H1 (cell line): ENCODE measurements at regions not wholly inside any gene's neighbourhood (a gene's known extent, or its start where the extent isn't known, plus 50 kb on each side); places are given as distances from the start of the nearest gene placed in this dataset.

Experiments
- CTCF ChIA-PET: fragments of 300-600 bp; sonication (Branson Sonifier 250); formaldehyde crosslinking; loops from one replicate; lab custom pipeline; 2021; ENCODE audit not compliant: partially characterized antibody; lab: Charles Lee
- POLR2A ChIA-PET: fragments of 300-600 bp; sonication (Branson Sonifier 250); formaldehyde crosslinking; loops from one replicate; lab custom pipeline; 2021; ENCODE audit warnings: inconsistent platforms; ENCODE audit not compliant: partially characterized antibody; lab: Charles Lee
- DNase-seq, 2 experiments: peaks; one replicate each; pipeline versions ENCODE4 v3.0.0 to v3.0.0-alpha.2; 2010 to 2022; ENCODE audit warnings: low spot score in 2 of 2, low read depth in 1 of 2, mixed read lengths in 1 of 2
- FAIRE-seq: peaks from 2 replicates; lab custom pipeline; 2011; peaks lifted over from hg19 to GRCh38; lab: Jason Lieb, UNC
- H2AFZ ChIP-seq: 2 replicates; pipeline ENCODE4 v1.8.1; 2012; ENCODE audit warnings: low read length, inconsistent platforms
- H2AK5ac ChIP-seq: 2 replicates; pipeline ENCODE4 v1.6.1; 2013; ENCODE audit warnings: low read depth, low read length
- H2BK120ac ChIP-seq: replicated peaks from 2 replicates; pipeline ENCODE3; 2013; ENCODE audit warnings: low read depth, low read length, inconsistent platforms
- H2BK12ac ChIP-seq: 2 replicates; pipeline ENCODE4 v1.6.1; 2013; ENCODE audit warnings: low read depth, low read length
- H2BK15ac ChIP-seq: 2 replicates; pipeline ENCODE4 v1.6.1; 2013; ENCODE audit warnings: low read length
- H2BK20ac ChIP-seq: 2 replicates; pipeline ENCODE4 v1.6.1; 2013; ENCODE audit warnings: low read length
- H2BK5ac ChIP-seq: 2 replicates; pipeline ENCODE4 v1.6.1; 2013; ENCODE audit warnings: low read depth, low read length
- H3K14ac ChIP-seq: 2 replicates; pipeline ENCODE4 v1.6.1; 2013; ENCODE audit warnings: inconsistent platforms; ENCODE audit not compliant: insufficient read length
- H3K18ac ChIP-seq: 2 replicates; pipeline ENCODE4 v1.6.1; 2013; ENCODE audit warnings: low read length; ENCODE audit errors: extremely low read depth
- H3K23ac ChIP-seq: 2 replicates; pipeline ENCODE4 v1.6.1; 2013; ENCODE audit warnings: inconsistent platforms; ENCODE audit not compliant: insufficient read length
- H3K23me2 ChIP-seq: 2 replicates; pipeline ENCODE4 v1.6.1; 2013; ENCODE audit warnings: low read depth, low read length
- H3K27ac ChIP-seq: 2 replicates; pipeline ENCODE4 v1.6.1; 2011; ENCODE audit warnings: low read depth, low read length, inconsistent platforms
- H3K27me3 ChIP-seq, 4 experiments: replicated peaks in 1 of 4; 1 replicate in 1 of 4; 2 replicates in 3 of 4; pipeline versions ENCODE4 v1.6.1 to v1.8.1; 2011 to 2013; ENCODE audit warnings: low read length in 3 of 4, mild to moderate bottlenecking in 3 of 4, inconsistent platforms in 2 of 4, mixed read lengths in 2 of 4, moderate library complexity in 1 of 4; ENCODE audit not compliant: control insufficient read depth in 3 of 4, insufficient read depth in 3 of 4; ENCODE audit errors: extremely low read depth in 1 of 4
- H3K36me3 ChIP-seq, 4 experiments: 2 replicates each; pipeline versions ENCODE4 v1.6.1 to v1.8.1; 2011 to 2013; ENCODE audit warnings: mild to moderate bottlenecking in 4 of 4, low read length in 3 of 4, moderate library complexity in 2 of 4, control low read depth in 1 of 4, inconsistent platforms in 1 of 4; ENCODE audit not compliant: insufficient read depth in 4 of 4, control insufficient read depth in 2 of 4
- H3K4ac ChIP-seq: replicated peaks from 2 replicates; pipeline ENCODE3; 2013; ENCODE audit warnings: low read length, low read depth, mixed read lengths, inconsistent platforms; ENCODE audit not compliant: insufficient read length
- H3K4me1 ChIP-seq, 4 experiments: replicated peaks in 1 of 4; 1 replicate in 1 of 4; 2 replicates in 3 of 4; pipeline versions ENCODE4 v1.6.1 to v1.8.1; 2011 to 2013; ENCODE audit warnings: low read length in 3 of 4, inconsistent platforms in 2 of 4, mixed read lengths in 1 of 4; ENCODE audit not compliant: insufficient read depth in 4 of 4, control insufficient read depth in 3 of 4
- H3K4me2 ChIP-seq, 2 experiments: 2 replicates each; pipeline versions ENCODE4 v1.6.1 to v1.8.1; 2011 to 2013; ENCODE audit warnings: low read depth in 2 of 2, low read length in 2 of 2, control low read depth in 1 of 2, inconsistent platforms in 1 of 2, mild to moderate bottlenecking in 1 of 2; ENCODE audit not compliant: insufficient read depth in 1 of 2
- H3K4me3 ChIP-seq, 4 experiments: fragments of 200-600, 300-600 bp in 1 of 4; sonication (generic), shearing (Covaris generic), sonication (Bioruptor Twin) in 1 of 4; 2 replicates each; pipeline versions ENCODE4 v1.5.1 to v1.8.1; 2011 to 2016; ENCODE audit warnings: low read length in 4 of 4, low read depth in 3 of 4, control low read depth in 2 of 4, inconsistent platforms in 2 of 4, mild to moderate bottlenecking in 2 of 4, mixed read lengths in 1 of 4, moderate library complexity in 1 of 4; ENCODE audit not compliant: insufficient read depth in 2 of 4; ENCODE audit errors: extremely low read depth in 1 of 4
- H3K56ac ChIP-seq: replicated peaks from 2 replicates; pipeline ENCODE3; 2013; ENCODE audit warnings: low read depth, mild to moderate bottlenecking, mixed read lengths, low read length, inconsistent platforms; ENCODE audit not compliant: insufficient read length
- H3K79me1 ChIP-seq: 2 replicates; pipeline ENCODE4 v1.6.1; 2013; ENCODE audit warnings: low read depth, low read length, control low read depth
- H3K79me2 ChIP-seq, 2 experiments: 2 replicates each; pipeline versions ENCODE4 v1.6.1 to v1.8.1; 2012 to 2013; ENCODE audit warnings: low read length in 2 of 2, mild to moderate bottlenecking in 2 of 2, inconsistent platforms in 1 of 2; ENCODE audit not compliant: insufficient read depth in 2 of 2, control insufficient read depth in 1 of 2
- H3K9ac ChIP-seq, 4 experiments: replicated peaks in 1 of 4; 1 replicate in 1 of 4; 2 replicates in 3 of 4; pipeline versions ENCODE4 v1.6.1 to v1.8.1; 2011 to 2013; ENCODE audit warnings: low read depth in 3 of 4, low read length in 3 of 4, control low read depth in 2 of 4, mild to moderate bottlenecking in 2 of 4, moderate library complexity in 2 of 4, inconsistent platforms in 1 of 4; ENCODE audit errors: extremely low read depth in 1 of 4
- H3K9me3 ChIP-seq, 2 experiments: 2 replicates each; pipeline versions ENCODE4 v1.6.1 to v1.8.1; 2012 to 2013; ENCODE audit warnings: mild to moderate bottlenecking in 2 of 2, moderate library complexity in 2 of 2, control low read depth in 1 of 2, inconsistent platforms in 1 of 2, low read depth in 1 of 2, low read length in 1 of 2, mixed read lengths in 1 of 2; ENCODE audit not compliant: insufficient read depth in 2 of 2
- H4K20me1 ChIP-seq, 2 experiments: replicated peaks in 1 of 2; 2 replicates each; pipeline versions ENCODE3 to v1.8.1; 2011 to 2013; ENCODE audit warnings: inconsistent platforms in 2 of 2, low read length in 2 of 2, mild to moderate bottlenecking in 1 of 2; ENCODE audit not compliant: insufficient read depth in 2 of 2, control insufficient read depth in 1 of 2
- H4K5ac ChIP-seq: 2 replicates; pipeline ENCODE4 v1.6.1; 2013; ENCODE audit warnings: low read length, low read depth, mixed read lengths, inconsistent platforms; ENCODE audit not compliant: insufficient read length
- H4K8ac ChIP-seq: 2 replicates; pipeline ENCODE4 v1.8.0; 2013; ENCODE audit warnings: mild to moderate bottlenecking, moderate library complexity, low read length, inconsistent platforms; ENCODE audit not compliant: insufficient read depth; ENCODE audit errors: extremely low read depth
- H4K91ac ChIP-seq: replicated peaks from 2 replicates; pipeline ENCODE3; 2013; ENCODE audit warnings: low read length, mixed read lengths, inconsistent platforms; ENCODE audit not compliant: insufficient read length
- ASH2L ChIP-seq: fragments of 200-600, 300-600 bp; sonication (generic); IDR thresholded peaks from one replicate; pipeline ENCODE4 v1.7.1; 2017; ENCODE audit warnings: low read length
- BACH1 ChIP-seq: IDR thresholded peaks from 2 replicates; pipeline ENCODE4 v1.6.1; 2012; ENCODE audit warnings: low read length, improper control_type of control experiment
- CEBPB ChIP-seq: IDR thresholded peaks from 2 replicates; pipeline ENCODE4 v1.6.1; 2012; ENCODE audit warnings: low read depth, low read length
- EGR1 ChIP-seq: IDR thresholded peaks from 2 replicates; pipeline ENCODE4 v1.6.1; 2011; ENCODE audit warnings: low read depth, low read length, borderline replicate concordance
- EP300 ChIP-seq, 2 experiments: IDR thresholded peaks; 1 replicate in 1 of 2; 2 replicates in 1 of 2; pipeline ENCODE4 v1.6.1; 2011 to 2012; ENCODE audit warnings: low read depth in 2 of 2, low read length in 2 of 2, mild to moderate bottlenecking in 2 of 2, borderline replicate concordance in 1 of 2, inconsistent platforms in 1 of 2, moderate library complexity in 1 of 2
- EZH2 ChIP-seq: fragments of 200-600 bp; sonication (generic); IDR thresholded peaks from 2 replicates; pipeline ENCODE4 v1.7.1; 2012; ENCODE audit warnings: low read depth, mild to moderate bottlenecking, moderate library complexity, low read length, inconsistent platforms; ENCODE audit not compliant: severe bottlenecking
- KDM4A ChIP-seq: IDR thresholded peaks from one replicate; pipeline ENCODE4 v1.7.1; 2012; ENCODE audit warnings: low read depth, mild to moderate bottlenecking, moderate library complexity, low read length, inconsistent platforms; ENCODE audit not compliant: severe bottlenecking
- RFX5 ChIP-seq: IDR thresholded peaks from 2 replicates; pipeline ENCODE4 v1.6.1; 2011; ENCODE audit warnings: low read depth, low read length, improper control_type of control experiment, borderline replicate concordance
- RNF2 ChIP-seq: fragments of 200-900, 300-1000 bp; sonication (generic); IDR thresholded peaks from 2 replicates; pipeline ENCODE4 v1.7.1; 2016; ENCODE audit warnings: borderline replicate concordance, low read depth, mild to moderate bottlenecking, antibody characterized with exemption, low read length; ENCODE audit not compliant: poor library complexity, severe bottlenecking; ENCODE audit errors: missing control alignments
- SAP30 ChIP-seq: fragments of 300-600 bp; sonication (generic); IDR thresholded peaks from 2 replicates; pipeline ENCODE4 v1.7.1; 2012; ENCODE audit warnings: low read length, moderate library complexity, mild to moderate bottlenecking, inconsistent platforms; ENCODE audit not compliant: insufficient read depth, insufficient replicate concordance
- SIRT6 ChIP-seq: IDR thresholded peaks from one replicate; pipeline ENCODE4 v1.7.1; 2012; ENCODE audit warnings: low read length, inconsistent platforms
- SP4 ChIP-seq: IDR thresholded peaks from 2 replicates; pipeline ENCODE4 v1.6.1; 2012; ENCODE audit warnings: low read length, inconsistent platforms
- SRF ChIP-seq: IDR thresholded peaks from 2 replicates; pipeline ENCODE4 v1.6.1; 2011; ENCODE audit warnings: mild to moderate bottlenecking, low read depth, low read length, moderate library complexity
- YY1 ChIP-seq: IDR thresholded peaks from 2 replicates; pipeline ENCODE4 v1.6.1; 2011; ENCODE audit warnings: low read depth, mild to moderate bottlenecking, low read length
- ZNF274 ChIP-seq: IDR thresholded peaks from 2 replicates; pipeline ENCODE4 v1.7.0; 2012; ENCODE audit warnings: low read length, borderline replicate concordance; ENCODE audit errors: extremely low read depth
- WGBS, 2 experiments: shearing (Covaris generic) in 1 of 2; methylation state at CpG; one replicate each; pipeline versions ENCODE4 v1.1.6 to v1.1.7; 2013 to 2015; ENCODE audit warnings: low lambda C conversion rate in 2 of 2, mixed read lengths in 2 of 2, inconsistent platforms in 1 of 2, low coverage in 1 of 2, missing lambda C conversion rate in 1 of 2; ENCODE audit not compliant: insufficient replicate concordance in 2 of 2, insufficient coverage in 1 of 2, insufficient read length in 1 of 2; ENCODE audit errors: extremely low coverage in 1 of 2, missing lambda C conversion rate in 1 of 2; 5-methylcytosine and 5-hydroxymethylcytosine counted together

DNA sequence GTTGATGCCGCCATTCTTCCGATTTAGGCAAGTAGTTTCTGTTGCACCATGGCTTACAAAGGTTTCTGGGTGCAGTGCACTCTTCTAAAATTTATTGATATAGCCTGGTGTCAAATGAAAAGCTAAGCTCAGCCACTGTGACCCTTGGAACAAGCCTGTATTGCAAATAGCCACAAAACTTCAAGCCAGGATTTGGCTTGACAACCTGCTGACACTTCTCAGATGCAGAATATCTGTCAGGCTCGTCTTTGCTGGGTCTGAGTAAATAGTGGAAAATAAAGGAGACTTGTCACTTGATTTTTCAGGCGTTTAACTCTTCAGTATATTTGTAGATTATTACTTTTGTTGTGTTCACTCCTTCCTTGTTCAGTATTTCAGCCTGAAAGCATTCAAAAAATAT lies 871.8 kb downstream of the OTOL1 start:
- DNase-seq (no peak), FAIRE-seq (no peak)
- Histone ChIP-seq H3K4me3 (no peak overlapping the region), H2BK12ac (no peak overlapping the region), H3K79me2 (no peaks in the 10 kb centered on the region), H3K23ac (no peak overlapping the region), H2AFZ (no peak overlapping the region), H3K56ac (no peak overlapping the region), H2BK120ac (no peak overlapping the region), H3K18ac (no peak overlapping the region), H3K79me1 (no peaks in the 10 kb centered on the region), H3K9me3 (0 out of 4 replicates have a peak, but pooled peaks cover 0 to 8% of the 10 kb centered on the region in 2 experiments), H2BK20ac (no peak overlapping the region), H3K4ac (no peak overlapping the region), H3K23me2 (no peaks in the 10 kb centered on the region), H3K14ac (no peak overlapping the region), H4K20me1 (no peaks in the 10 kb centered on the region), H3K4me1 (peaks cover 0 to 4% (median 0%) of the 10 kb centered on the region in 4 experiments; a peak in 1 of 7 replicates), H2BK15ac (no peak overlapping the region), H3K9ac (no peak overlapping the region), H3K27ac (no peak overlapping the region), H2BK5ac (no peak overlapping the region), H3K27me3 (no peaks in the 10 kb centered on the region), H3K36me3 (no peaks in the 10 kb centered on the region), H4K5ac (no peak overlapping the region), H2AK5ac (no peak overlapping the region), H4K91ac (no peak overlapping the region), H3K4me2 (no peak overlapping the region), H4K8ac (no peak overlapping the region)
- ChIA-PET POLR2A (no interaction called here), CTCF (no interaction called here)
- 88% methylated on average over 4 of the region's 4 CpGs; no CpG with 5 or more reads in 1 of the 2 experiments for WGBS, 2 experiments
- TF ChIP-seq EZH2 (no peak), EGR1 (no peak), EP300 (IDR thresholded peaks at IDR 0.05; ENCODE audit: borderline replicate concordance in 1 of 2, low read depth in 2 of 2, low read length in 2 of 2) (no peak), YY1 (no peak), CEBPB (no peak), ASH2L (no peak), SAP30 (no peak), BACH1 (no peak), ZNF274 (no peak), RFX5 (no peak), SP4 (no peak), SRF (no peak), KDM4A (no peak), RNF2 (no peak), SIRT6 (no peak)
